Activated CD4-positive, alpha-beta T cell treated with anti-CD3 and anti-CD28 coated beads, Interleukin-2, amount 50 U/mL, for 24 hours (primary cell): ENCODE measurements at regions not wholly inside any gene's neighbourhood (a gene's known extent, or its start where the extent isn't known, plus 50 kb on each side); places are given as distances from the start of the nearest gene placed in this dataset.

Experiments used
- DNase-seq, 2 donors: peaks; one replicate each; pipeline ENCODE4 v3.0.0-alpha.2; 2020; ENCODE audit warnings: low read depth in 1 of 2, low spot score in 1 of 2

DNA sequence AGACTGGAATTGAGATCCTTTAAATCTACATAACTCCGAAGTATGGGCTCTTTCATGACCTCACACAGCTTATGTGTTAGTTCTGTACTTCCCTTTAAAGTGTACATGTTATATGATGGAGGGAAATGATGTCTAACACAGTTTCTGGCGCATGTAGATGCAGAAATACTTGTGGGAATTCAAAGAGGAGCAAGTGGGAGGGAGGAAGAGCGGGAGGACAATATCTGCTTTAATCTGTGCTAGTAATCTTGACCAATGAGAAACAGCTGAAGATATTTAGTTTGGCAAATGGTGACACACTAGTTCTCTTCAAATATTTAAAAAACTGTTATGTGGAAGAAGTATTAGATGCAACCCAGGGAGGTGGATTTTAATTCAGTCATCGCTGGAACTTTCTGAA is 62.9 kb upstream of the PLEKHG1 start:
- DNase-seq, result no peak

DNA sequence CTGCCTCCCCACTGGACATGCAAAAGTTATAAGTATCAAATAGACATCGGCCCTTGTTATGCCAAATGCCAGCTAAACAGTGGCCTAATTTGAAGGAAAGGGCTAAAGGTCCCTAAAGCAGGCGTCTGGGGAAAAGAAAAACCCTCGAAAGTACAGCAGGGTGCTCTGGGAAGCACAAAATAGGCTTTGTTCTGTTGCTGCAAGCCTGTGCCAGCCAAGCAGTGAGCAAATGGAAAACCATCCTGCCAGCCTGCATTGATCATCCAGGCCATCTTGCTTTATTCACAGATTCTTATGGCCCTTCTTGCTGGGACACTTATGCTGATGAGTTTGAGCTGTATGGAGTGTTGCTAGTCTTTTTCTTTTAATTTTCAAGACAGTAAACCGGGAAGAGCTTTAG is 62.2 kb upstream of the PLEKHG1 start:
- no peak for DNase-seq

DNA sequence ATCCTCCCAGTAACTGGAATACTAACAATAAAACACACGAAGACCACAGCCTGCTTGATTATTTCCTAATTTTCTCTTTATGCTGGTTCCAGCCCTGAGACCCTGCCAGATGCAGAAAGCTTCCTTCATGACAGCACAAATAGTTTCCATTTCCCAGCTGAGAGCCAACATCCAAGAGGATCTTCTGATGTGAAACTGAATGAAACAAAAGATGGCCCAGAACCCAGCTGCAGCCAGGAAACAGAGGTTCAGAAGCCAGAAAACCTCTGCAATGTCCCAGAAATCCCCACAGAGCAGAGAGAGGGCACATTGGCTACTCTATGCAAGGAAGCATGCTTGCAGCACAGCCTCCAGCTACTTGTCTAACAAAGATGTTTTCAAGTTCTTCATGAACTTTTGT is 61.8 kb upstream of the PLEKHG1 start:
- DNase-seq, result no peak

DNA sequence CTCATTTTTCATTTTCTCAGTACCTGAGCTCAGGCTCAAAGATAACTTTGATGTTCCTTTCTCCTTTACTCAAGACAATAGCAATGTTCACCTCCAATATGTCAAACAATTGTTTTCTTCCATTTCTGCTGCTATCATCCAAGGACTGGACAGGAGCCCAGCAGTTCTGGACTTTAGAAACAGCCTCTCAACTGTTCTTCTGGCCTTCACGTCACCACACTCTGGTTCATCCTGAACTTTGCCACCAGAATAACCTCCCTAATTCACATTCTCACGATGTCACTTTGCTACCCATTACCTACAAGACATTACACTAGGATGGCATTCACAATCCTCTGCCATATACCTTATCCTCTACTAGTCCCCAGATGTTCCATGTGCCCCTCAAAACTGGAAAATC is 60.6 kb upstream of the PLEKHG1 start:
- no peak for DNase-seq

DNA sequence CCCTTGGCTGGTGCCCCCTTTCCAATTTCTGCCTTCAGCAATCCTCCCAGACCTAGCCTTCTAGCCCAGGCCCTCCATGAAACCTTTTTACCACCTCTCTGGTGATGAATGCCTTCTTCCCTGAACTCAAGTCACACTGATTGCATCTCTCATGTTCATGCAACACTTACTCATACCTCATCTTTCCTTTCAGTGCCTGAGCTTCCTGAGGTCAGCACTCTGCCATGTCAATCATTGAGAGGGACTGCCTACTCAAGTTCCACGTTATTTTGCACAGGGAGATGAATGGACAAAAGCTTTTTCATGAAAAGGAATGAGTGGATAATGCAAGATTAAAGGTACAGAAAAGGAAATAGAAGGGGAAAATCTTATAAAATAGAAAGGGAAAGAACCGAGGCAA is 60.1 kb upstream of the PLEKHG1 start:
- no peak for DNase-seq

DNA sequence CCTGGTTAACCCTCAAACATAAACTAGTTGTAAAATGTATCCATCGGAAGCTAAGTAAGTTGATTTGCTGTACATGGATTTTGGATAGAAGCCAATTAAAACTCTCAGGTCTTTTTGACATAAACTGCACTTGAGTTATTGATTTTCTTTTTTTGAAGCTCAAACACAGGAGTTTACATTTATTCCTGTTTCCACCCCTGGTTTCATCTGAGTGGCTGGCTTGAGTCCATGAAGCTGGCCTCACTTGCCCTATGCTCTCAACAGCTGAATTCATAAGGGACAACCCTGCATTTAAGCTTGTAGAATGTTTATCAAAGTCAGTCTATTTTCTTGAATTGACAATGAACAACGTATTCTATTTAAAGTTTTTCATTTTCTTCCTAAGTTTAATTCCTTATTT is 58.1 kb upstream of the PLEKHG1 start:
- no peak for DNase-seq

DNA sequence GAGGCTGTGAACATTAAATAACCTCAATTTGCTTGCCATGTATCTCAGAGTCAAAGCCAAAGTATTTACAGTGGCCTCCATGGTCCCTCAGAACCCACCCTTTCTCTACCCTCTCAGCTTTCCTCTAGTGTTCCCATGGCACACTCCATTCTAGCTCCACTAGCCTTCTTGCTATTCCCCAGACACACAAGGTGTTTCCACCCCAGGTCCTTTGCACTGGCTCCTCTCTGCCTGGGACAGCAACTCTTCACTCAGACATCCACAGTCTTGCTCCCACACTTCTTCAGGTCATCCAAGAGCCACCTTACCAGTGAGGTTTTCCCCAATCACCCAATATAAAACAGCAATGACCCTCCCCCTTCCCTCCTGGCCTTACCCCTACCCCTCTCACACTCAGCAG is 56.5 kb upstream of the PLEKHG1 start:
- no peak for DNase-seq

DNA sequence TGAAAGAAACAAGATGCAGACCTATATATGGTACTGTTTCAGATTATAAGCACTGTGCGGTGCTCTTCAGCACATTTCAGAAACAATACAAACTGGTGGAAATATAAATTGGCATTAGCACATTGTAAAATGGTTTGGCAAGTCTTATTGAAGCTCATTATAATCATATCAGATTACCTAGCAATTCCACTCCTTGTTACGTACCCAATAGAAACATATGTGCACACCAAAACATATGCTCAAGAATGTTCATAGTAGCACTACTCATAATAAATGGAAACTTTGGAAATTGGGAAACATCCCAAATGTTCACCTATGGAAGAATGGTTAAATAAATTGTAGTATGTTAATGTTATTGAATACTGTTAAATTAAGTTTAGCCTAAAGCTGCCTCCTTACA is 54.9 kb upstream of the PLEKHG1 start:
- DNase-seq, result no peak

DNA sequence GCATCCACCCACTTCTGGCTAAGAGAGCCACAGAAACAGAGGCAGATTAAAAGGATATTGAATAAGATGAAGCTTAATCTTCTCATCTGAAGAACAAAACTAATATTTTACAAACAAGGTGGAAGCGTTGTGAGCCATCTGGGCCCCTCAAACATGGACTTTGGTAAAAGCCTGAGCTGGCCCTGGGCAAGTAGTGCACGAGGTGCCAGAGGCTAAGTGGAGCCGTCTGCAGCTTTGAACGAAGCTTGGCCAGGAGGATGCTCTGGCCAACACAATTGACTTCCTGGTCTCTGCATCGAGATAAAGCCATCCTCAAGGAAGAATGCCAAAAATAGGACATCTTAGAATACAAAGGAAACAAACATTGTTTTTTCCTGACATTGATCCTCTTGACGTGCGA is 53.2 kb upstream of the PLEKHG1 start:
- no peak for DNase-seq

DNA sequence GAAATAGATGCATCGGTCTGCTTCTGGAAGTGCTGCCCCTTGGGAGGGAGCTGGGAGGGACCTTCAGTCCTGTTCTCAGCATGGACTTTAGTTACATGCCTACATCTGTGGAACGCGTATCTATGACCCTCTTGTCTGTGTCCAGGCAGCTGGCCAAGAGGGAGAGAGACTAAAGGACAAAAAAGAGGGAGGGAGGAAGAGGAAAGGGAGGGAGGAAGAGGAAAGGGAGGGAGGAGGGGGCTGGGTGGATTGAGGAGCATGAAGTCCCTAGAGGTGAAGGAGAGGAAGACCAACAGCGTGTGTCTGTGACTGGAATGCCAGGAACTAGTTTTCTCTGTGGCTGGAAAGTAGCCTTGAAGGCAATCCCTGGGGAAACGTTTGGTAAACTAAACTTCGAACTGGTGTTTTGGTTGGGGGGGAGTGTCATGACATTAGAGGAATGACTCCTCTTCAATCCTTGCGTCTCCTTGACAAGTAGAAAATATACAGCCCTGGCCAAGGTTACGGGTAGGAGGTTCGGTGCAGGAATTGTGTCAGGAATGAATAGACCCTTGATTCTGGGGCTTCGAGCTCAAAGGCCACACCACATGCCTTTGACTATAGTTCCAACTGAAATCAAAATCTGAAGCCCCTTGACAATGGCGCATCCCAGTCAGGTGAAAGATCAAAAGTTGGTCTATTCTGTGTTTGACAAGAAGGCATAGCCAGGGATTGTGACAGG is 52.0 kb upstream of the PLEKHG1 start:
- DNase-seq, result no peak

DNA sequence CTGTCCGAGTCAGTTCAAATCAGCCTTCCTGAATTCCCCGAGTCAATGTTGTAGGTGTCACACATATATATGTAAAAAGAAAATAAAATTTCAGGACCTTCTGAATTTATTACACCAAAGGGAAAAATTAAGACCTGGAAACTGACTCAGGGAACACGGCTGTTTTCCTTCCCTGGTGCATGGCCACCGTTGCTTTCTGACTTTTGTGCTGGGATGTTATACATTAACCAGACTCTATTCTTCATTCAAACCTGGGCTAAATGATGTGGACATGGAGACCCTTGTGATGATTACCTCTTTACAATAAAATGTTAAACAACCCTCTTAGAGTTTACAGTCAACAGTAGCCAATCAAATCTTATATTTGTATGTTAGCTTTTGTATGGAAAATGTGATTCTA is 51.4 kb upstream of the PLEKHG1 start:
- DNase-seq, result no peak

DNA sequence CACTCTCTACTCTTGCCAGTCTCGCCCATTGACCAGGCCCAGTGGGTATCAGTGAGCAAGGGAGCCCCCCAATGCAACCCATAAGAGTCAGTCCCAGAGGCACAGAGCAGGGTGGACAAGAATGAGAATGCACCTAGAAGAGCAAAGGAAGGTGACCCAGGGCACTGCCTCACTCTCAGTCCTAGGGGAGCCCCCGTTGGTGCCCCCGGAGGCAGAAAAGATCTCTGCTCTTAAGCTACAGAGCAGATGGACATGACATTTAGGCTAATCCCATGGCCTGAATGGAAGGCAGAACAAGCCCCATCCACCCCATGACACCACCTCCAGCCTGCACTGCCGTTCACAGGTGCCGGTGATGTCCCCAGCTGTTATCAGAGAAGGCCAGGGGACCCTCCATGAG is 50.7 kb upstream of the PLEKHG1 start:
- DNase-seq, result no peak

DNA sequence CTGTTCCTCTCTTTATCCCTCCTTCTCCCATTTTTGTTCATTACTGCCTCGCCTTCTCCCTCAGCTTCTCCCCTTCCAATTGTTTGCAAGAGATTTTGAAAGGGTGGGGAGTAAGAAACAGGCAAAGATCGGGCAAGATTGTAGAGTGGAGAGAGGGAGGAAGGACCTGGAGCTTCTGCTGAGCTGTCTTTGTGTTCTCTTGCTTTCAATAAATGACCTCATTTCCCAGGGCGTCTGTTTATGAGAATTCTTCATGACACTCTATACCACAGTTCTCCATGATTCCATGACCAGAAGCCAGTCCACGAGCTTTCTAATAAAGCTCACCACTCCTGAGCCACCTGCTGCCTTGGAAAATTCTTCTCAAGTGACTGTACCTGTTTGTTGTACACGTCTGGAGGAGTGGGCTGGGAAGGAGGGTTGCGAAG is 50.0 kb upstream of the PLEKHG1 start:
- no peak for DNase-seq
